ENCODE measurements at regions not wholly inside any gene's neighbourhood (a gene's known extent, or its start where the extent isn't known, plus 50 kb on each side); places are given as distances from the start of the nearest gene placed in this dataset.

DNA sequence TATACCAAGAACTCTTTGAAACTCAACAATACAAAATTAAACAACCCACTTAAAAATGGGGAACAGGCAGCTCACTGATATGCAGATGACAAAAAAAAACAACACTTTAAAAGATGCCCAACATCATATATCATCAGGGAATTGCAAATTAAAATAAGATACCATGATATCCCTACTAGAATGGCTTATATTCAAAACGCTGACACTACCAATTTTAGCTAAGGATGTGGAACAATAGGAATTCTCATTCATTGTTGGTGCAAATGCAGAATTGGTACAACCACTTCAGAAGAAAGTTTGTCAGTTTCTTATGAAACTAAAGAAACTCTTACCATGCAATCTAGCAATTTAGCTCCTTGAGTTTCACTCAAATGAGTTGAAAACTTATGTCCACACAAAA is 259.0 kb upstream of the HS3ST1 start:
- H3K36me3 ChIP-seq, result no peaks in the 10 kb centered on the region
- H3K27ac ChIP-seq, result no peak overlapping the region
- no peaks in the 10 kb centered on the region for H3K27me3 ChIP-seq
- H3K4me1 ChIP-seq, result no peaks in the 10 kb centered on the region
- intact Hi-C loops (cut with DNase I), result no loop called here
- H3K9ac ChIP-seq (ENCODE audit: low read depth in 2 of 2, low read length in 2 of 2), result no peak overlapping the region
- TF ChIP-seq, protein P1, sequence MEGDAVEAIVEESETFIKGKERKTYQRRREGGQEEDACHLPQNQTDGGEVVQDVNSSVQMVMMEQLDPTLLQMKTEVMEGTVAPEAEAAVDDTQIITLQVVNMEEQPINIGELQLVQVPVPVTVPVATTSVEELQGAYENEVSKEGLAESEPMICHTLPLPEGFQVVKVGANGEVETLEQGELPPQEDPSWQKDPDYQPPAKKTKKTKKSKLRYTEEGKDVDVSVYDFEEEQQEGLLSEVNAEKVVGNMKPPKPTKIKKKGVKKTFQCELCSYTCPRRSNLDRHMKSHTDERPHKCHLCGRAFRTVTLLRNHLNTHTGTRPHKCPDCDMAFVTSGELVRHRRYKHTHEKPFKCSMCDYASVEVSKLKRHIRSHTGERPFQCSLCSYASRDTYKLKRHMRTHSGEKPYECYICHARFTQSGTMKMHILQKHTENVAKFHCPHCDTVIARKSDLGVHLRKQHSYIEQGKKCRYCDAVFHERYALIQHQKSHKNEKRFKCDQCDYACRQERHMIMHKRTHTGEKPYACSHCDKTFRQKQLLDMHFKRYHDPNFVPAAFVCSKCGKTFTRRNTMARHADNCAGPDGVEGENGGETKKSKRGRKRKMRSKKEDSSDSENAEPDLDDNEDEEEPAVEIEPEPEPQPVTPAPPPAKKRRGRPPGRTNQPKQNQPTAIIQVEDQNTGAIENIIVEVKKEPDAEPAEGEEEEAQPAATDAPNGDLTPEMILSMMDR (IDR thresholded peaks at IDR 0.05), result no peak
- H3K9me3 ChIP-seq, result no peaks in the 10 kb centered on the region
- no peak for DNase-seq
- H3K4me3 ChIP-seq, result no peak overlapping the region

DNA sequence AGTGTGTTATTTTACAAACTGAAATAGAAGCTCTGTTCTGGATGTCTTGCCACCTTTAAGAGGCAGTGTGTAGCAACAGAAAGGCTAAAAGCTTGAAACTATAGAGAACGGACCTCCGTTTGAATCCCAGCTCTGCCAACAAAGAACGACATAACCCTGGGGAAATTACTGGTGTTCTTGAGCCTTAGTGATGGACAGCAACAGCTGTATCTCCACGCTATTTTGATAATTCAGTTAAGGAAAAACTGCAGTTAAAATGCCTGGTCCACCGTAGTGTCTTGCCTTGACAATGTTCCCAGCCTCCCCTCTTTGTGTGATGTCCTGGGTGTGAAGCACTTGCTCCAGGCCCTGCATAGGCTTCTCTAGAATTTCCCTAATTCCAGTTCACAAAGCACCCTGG is 256.8 kb upstream of the HS3ST1 start:
- Histone ChIP-seq H3K36me3 (no peaks in the 10 kb centered on the region), H3K4me1 (no peaks in the 10 kb centered on the region), H3K9me3 (no peaks in the 10 kb centered on the region), H3K9ac (ENCODE audit: low read depth in 2 of 2, low read length in 2 of 2) (no peak overlapping the region), H3K27me3 (no peaks in the 10 kb centered on the region), H3K27ac (no peak overlapping the region), H3K4me3 (no peak overlapping the region)
- intact Hi-C loops (cut with DNase I), result no loop called here
- TF ChIP-seq, protein P1 (IDR thresholded peaks at IDR 0.05), result no peak
- no peak for DNase-seq

DNA sequence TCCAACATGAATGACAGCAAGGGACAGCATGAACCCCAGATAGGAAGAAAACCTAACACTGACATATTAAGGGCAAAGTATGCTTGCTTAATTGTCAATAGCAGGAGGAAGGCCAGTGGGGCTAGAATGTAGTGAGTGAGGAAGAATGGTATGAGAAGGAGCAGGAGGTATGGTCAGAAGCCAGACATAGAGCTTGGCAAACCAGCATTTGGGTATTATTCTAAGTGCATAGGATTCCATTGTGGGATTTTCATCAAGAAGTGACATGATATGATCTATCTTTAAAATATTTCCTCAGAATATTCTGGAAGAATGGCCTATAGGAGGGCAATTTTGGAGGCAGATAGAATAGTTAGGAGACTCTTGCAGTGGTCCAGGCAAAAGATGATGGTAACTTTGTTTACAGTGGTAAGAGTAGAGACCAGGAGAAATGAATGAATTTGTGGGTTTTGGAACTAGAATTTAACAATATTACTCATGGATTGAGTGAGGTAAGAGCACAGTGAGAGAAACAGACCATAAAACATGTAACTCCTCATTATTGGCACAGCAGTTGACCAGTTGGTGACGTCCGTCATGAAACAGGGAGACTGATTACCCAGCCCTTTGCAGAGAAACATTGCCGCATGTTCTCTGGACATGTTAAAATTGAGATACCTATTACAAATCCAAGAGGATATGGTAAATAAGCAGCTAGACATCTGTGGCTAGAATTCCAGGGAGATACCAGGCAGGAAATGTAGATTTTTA is 246.5 kb upstream of the HS3ST1 start:
- Histone ChIP-seq H3K9ac (ENCODE audit: low read depth in 2 of 2, low read length in 2 of 2) (no peak overlapping the region), H3K27me3 (no peaks in the 10 kb centered on the region), H3K27ac (no peak overlapping the region), H3K9me3 (no peaks in the 10 kb centered on the region), H3K36me3 (no peaks in the 10 kb centered on the region), H3K4me1 (no peaks in the 10 kb centered on the region), H3K4me3 (no peak overlapping the region)
- DNase-seq, result no peak
- TF ChIP-seq, protein P1 (IDR thresholded peaks at IDR 0.05), result no peak
- intact Hi-C loops (cut with DNase I), result no loop called here

DNA sequence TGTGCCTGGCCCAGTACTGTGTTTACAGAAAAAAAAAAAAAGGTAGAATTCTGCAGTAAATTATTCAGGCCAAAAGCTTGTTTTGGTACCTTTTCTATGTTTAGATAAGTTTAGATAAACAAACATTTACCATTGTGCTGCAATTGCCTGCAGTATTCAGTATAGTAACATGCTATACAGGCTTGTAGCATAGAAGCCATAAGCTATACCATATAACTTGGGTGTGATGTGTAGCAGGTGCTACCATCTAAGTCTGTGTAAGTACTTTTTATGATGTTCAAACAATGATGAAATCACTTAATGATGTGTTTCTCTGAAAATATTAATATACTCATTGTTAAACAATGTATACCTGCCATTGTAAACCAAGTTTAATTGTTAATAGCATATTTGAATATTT is 241.6 kb upstream of the HS3ST1 start:
- intact Hi-C loops (cut with DNase I), result no loop called here
- H3K9me3 ChIP-seq, result no peaks in the 10 kb centered on the region
- H3K4me1 ChIP-seq, result no peaks in the 10 kb centered on the region
- H3K9ac ChIP-seq (ENCODE audit: low read depth in 2 of 2, low read length in 2 of 2), result no peak overlapping the region
- H3K4me3 ChIP-seq, result no peak overlapping the region
- TF ChIP-seq, protein P1 (IDR thresholded peaks at IDR 0.05), result no peak
- no peak overlapping the region for H3K27ac ChIP-seq
- no peak for DNase-seq
- H3K27me3 ChIP-seq, result no peaks in the 10 kb centered on the region
- H3K36me3 ChIP-seq, result no peaks in the 10 kb centered on the region

DNA sequence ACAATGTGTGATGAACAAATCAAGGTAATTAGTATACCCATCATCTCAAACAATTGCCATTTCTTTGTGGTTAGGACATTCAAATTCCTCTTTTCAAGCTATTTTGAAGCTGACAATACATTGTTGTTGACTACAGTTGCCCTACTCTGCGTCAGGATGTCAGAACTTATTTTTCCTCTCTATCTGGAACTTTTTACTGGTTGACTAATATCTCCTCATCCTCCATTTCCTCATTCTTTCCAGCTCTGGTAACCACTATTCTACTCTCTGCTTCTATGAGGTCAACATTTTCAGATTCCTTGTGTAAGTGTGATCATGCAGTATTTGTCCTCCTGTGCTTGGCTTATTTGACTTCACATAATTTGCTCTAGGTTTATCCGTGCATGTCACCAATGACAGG is 240.5 kb upstream of the HS3ST1 start:
- Histone ChIP-seq H3K9ac (ENCODE audit: low read depth in 2 of 2, low read length in 2 of 2) (no peak overlapping the region), H3K4me3 (no peak overlapping the region), H3K27ac (no peak overlapping the region), H3K27me3 (no peaks in the 10 kb centered on the region), H3K36me3 (no peaks in the 10 kb centered on the region), H3K4me1 (no peaks in the 10 kb centered on the region), H3K9me3 (no peaks in the 10 kb centered on the region)
- DNase-seq, result no peak
- intact Hi-C loops (cut with DNase I), result no loop called here
- TF ChIP-seq, protein P1 (IDR thresholded peaks at IDR 0.05), result no peak

Data from colonic mucosa (tissue), 4 donors.